ENCODE measurements at regions not wholly inside any gene's neighbourhood (a gene's known extent, or its start where the extent isn't known, plus 50 kb on each side); places are given as distances from the start of the nearest gene placed in this dataset.

DNA sequence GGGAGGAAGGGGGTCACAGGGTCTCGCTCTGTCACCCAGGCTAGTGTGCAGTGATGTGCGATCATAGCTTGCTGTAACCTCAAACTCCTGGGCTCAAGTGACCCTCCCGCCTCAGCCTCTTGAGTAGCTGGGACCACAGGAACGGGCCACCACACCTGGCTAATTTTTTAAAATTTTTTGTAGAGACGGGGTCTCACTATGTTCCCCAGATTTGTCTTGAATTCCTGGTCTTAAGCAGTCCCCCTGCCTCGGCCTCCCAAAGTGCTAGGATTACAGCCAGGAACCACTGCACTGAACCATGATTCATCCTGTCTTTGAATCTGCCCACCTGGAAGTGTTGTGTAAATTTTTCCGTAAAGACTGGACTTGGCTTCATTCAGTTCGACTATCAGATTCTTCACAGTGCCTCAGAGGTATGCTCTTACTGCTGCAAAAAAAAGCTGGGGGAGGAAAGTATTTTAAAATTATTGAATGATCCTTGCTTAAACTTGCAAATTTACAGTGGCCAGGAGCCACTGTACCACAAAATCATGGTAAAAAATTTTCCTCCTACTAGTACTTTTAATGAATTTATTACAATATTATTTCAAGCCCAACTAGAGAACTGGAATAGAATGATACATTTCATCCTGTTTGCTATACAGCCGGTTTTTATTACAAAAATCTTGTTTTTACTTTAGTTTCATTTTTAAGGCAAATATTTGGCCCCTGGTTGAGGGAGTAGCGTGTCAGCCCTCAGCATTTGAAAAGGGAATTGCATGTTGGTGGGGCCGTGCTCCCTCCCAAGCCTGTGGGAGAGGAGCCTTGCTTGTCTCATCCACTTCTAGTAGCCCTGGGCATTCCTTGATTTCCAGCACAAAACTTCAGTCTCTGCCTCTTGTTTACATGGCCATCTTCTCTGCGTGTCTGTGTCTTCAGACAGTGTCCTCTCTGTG lies 202.5 kb upstream of the SGK1 start:
- no peak for DNase-seq (ENCODE audit: low spot score, unreplicated experiment)
- H3K4me3 Mint-ChIP-seq (ENCODE audit: low read depth), result no peak overlapping the region
- peak overlapping the region; percentile 6 for H3K27ac Mint-ChIP-seq
- TF ChIP-seq, protein P1, sequence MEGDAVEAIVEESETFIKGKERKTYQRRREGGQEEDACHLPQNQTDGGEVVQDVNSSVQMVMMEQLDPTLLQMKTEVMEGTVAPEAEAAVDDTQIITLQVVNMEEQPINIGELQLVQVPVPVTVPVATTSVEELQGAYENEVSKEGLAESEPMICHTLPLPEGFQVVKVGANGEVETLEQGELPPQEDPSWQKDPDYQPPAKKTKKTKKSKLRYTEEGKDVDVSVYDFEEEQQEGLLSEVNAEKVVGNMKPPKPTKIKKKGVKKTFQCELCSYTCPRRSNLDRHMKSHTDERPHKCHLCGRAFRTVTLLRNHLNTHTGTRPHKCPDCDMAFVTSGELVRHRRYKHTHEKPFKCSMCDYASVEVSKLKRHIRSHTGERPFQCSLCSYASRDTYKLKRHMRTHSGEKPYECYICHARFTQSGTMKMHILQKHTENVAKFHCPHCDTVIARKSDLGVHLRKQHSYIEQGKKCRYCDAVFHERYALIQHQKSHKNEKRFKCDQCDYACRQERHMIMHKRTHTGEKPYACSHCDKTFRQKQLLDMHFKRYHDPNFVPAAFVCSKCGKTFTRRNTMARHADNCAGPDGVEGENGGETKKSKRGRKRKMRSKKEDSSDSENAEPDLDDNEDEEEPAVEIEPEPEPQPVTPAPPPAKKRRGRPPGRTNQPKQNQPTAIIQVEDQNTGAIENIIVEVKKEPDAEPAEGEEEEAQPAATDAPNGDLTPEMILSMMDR (IDR thresholded peaks at IDR 0.05; ENCODE audit: unreplicated experiment), result no peak
- peaks cover 17% of the 10 kb centered on the region for H3K4me1 Mint-ChIP-seq (ENCODE audit: low read depth)
- peaks cover 19% of the 10 kb centered on the region for H3K27me3 Mint-ChIP-seq
- H3K36me3 Mint-ChIP-seq (ENCODE audit: insufficient read depth), result no peaks in the 10 kb centered on the region
- H3K9me3 Mint-ChIP-seq (ENCODE audit: low read depth), result no peaks in the 10 kb centered on the region

DNA sequence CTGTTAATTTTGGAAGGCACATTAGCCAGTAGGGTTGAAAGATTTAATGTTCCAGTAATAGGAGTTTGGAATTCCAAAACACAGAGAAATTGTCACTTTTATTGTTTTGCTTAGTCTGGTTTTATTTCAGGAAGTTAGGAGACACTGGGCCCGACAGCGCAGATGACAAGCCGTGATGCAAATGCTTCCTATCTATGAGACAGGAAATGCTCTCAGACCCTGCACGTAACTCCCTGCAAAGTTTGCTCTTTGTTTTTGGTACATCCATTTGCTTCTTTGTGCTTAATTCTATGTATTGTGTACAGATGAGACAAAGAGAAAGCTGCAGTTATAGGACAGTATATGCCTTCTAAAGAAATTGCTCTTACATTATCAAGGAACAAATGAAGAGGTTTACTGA lies 201.6 kb upstream of the SGK1 start:
- peaks cover 15% of the 10 kb centered on the region for H3K4me1 Mint-ChIP-seq (ENCODE audit: low read depth)
- no peaks in the 10 kb centered on the region for H3K36me3 Mint-ChIP-seq (ENCODE audit: insufficient read depth)
- no peaks in the 10 kb centered on the region for H3K9me3 Mint-ChIP-seq (ENCODE audit: low read depth)
- peaks cover 19% of the 10 kb centered on the region for H3K27me3 Mint-ChIP-seq
- TF ChIP-seq, protein P1 (IDR thresholded peaks at IDR 0.05; ENCODE audit: unreplicated experiment), result no peak
- H3K27ac Mint-ChIP-seq, result no peak overlapping the region
- no peak for DNase-seq (ENCODE audit: low spot score, unreplicated experiment)
- no peak overlapping the region for H3K4me3 Mint-ChIP-seq (ENCODE audit: low read depth)

DNA sequence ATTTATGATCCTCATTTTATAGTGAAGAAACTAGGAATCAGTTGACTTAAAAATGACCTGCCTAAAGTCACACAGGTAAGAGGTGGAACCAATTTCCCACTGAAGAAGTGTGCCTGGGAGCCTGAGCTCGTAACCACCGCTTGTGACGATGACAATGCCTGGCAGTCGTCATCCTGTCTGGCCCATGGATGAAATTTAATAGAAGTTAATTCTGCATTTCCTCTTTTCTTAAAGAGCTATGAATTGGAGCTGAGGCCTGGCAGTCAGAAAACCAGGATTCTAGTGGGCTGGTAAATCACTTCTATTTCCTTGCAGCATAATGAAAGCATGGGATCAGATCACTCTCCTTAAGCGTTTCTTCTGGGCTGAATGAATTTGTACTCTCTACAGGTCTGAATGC lies 200.0 kb upstream of the SGK1 start:
- Mint-ChIP-seq H3K4me3 (ENCODE audit: low read depth) (no peak overlapping the region), H3K27ac (no peak overlapping the region), H3K4me1 (ENCODE audit: low read depth) (peaks cover 15% of the 10 kb centered on the region), H3K36me3 (ENCODE audit: insufficient read depth) (no peaks in the 10 kb centered on the region), H3K9me3 (ENCODE audit: low read depth) (no peaks in the 10 kb centered on the region), H3K27me3 (peaks cover 14% of the 10 kb centered on the region)
- TF ChIP-seq, protein P1 (IDR thresholded peaks at IDR 0.05; ENCODE audit: unreplicated experiment), result no peak
- no peak for DNase-seq (ENCODE audit: low spot score, unreplicated experiment)

DNA sequence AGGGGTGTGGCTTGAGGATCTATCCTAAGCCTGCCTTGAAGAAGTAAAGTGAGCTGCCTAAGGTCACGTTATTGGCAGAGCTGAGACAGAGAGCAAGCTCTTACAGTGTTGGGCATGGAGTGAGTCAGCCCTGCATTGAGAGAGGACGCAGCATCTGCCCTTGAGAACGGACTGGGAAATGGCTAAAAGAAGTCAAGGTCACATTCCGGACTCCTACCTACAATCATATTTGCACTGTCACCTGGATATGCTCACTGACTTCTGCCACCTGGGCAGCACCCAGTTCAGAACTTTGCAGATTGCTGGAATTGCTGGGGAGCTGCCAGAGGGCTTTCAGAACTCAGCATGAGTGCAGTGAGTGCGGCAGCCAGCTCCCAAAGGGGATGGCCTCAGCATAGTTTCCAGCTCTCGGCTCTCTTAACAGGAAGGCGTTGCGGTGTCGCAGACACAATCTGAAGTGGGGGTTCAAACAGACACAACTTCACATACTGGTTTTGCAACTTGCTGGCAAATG lies 199.3 kb upstream of the SGK1 start:
- H3K27me3 Mint-ChIP-seq, result peaks cover 12% of the 10 kb centered on the region
- peak overlapping the region; percentile 46 for H3K27ac Mint-ChIP-seq

DNA sequence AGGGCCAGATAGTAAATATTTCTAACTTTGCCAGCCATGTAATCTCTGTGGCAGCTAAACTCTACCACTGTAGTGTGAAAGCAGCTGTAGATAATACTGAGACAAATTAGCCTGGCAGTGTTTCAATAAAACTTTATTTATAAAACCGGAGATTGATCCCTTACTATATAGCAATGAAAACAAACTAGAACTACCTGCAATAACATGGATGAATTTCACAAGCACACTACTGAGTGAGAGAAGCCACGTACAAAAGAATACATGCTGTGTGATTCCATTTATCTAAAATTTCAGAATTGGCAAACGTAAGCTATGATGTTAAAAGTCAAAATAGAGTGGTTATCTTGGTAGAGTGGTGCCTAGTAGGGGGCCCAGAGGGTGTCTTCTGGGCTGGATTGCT lies 198.7 kb upstream of the SGK1 start:
- Mint-ChIP-seq H3K4me1 (ENCODE audit: low read depth) (peaks cover 23% of the 10 kb centered on the region), H3K4me3 (ENCODE audit: low read depth) (no peak overlapping the region), H3K27me3 (peaks cover 12% of the 10 kb centered on the region), H3K27ac (no peak overlapping the region), H3K36me3 (ENCODE audit: insufficient read depth) (no peaks in the 10 kb centered on the region), H3K9me3 (ENCODE audit: low read depth) (no peaks in the 10 kb centered on the region)
- no peak for DNase-seq (ENCODE audit: low spot score, unreplicated experiment)
- TF ChIP-seq, protein P1 (IDR thresholded peaks at IDR 0.05; ENCODE audit: unreplicated experiment), result no peak

More for the DNA sequence above, 199.3 kb upstream of the SGK1 start:
- Mint-ChIP-seq H3K36me3 (ENCODE audit: insufficient read depth) (no peaks in the 10 kb centered on the region), H3K4me1 (ENCODE audit: low read depth) (peaks cover 18% of the 10 kb centered on the region), H3K9me3 (ENCODE audit: low read depth) (no peaks in the 10 kb centered on the region), H3K4me3 (ENCODE audit: low read depth) (no peak overlapping the region)
- DNase-seq (ENCODE audit: low spot score, unreplicated experiment), result no peak
- TF ChIP-seq, protein P1 (IDR thresholded peaks at IDR 0.05; ENCODE audit: unreplicated experiment), result no peak
